Ovary (tissue), 3 donors: ENCODE measurements at regions not wholly inside any gene's neighbourhood (a gene's known extent, or its start where the extent isn't known, plus 50 kb on each side); places are given as distances from the start of the nearest gene placed in this dataset.

Source experiments
- CTCF ChIP-seq, 3 donors: fragments of 450-650 bp in 2 of 3; fragments of 200-600 bp in 1 of 3; IDR thresholded peaks; one replicate each; pipeline versions ENCODE4 v1.5.1 to v1.8.0; 2016 to 2022; ENCODE audit warnings: antibody characterized with exemption in 3 of 3, mild to moderate bottlenecking in 1 of 3
- EP300 ChIP-seq: sonication (generic); formaldehyde crosslinking; IDR thresholded peaks from one replicate; pipeline ENCODE4 v1.6.1; 2017; ENCODE audit warnings: antibody characterized with exemption
- donor health status: DM: no; HTN: no; CAD: no.

GRCh38 chr14:98035396-98035795 lies 1236.6 kb downstream of the BCL11B start:
- TF ChIP-seq CTCF (IDR thresholded peaks at IDR 0.05) (no peak), EP300 (no peak)
